ENCODE measurements at regions not wholly inside any gene's neighbourhood (a gene's known extent, or its start where the extent isn't known, plus 50 kb on each side); places are given as distances from the start of the nearest gene placed in this dataset.

- Histone ChIP-seq H3K4me1 (no peaks in the 10 kb centered on the region), H3K27ac (no peak overlapping the region), H3K36me3 (no peaks in the 10 kb centered on the region), H3K9me3 (no peaks in the 10 kb centered on the region), H3K4me3 (no peak overlapping the region), H3K27me3 (no peaks in the 10 kb centered on the region)
- TF ChIP-seq CTCF (IDR thresholded peaks at IDR 0.05) (no peak), POLR2A (IDR thresholded peaks at IDR 0.05) (no peak)
- no peak for DNase-seq
Observed at GRCh38 chr18:39780774-39781173, 2174.3 kb upstream of the PIK3C3 start.

GRCh38 chr18:39779926-39780325 lies 2175.1 kb upstream of the PIK3C3 start:
- H3K9me3 ChIP-seq: no peaks in the 10 kb centered on the region
- H3K4me1 ChIP-seq: no peaks in the 10 kb centered on the region
- no peaks in the 10 kb centered on the region for H3K36me3 ChIP-seq
- TF ChIP-seq POLR2A (IDR thresholded peaks at IDR 0.05) (no peak), CTCF (IDR thresholded peaks at IDR 0.05) (no peak)
- H3K27ac ChIP-seq: no peak overlapping the region
- H3K27me3 ChIP-seq: no peaks in the 10 kb centered on the region
- H3K4me3 ChIP-seq: no peak overlapping the region
- no peak for DNase-seq

- Histone ChIP-seq H3K4me3 (no peak overlapping the region), H3K36me3 (no peaks in the 10 kb centered on the region), H3K27me3 (no peaks in the 10 kb centered on the region), H3K9me3 (no peaks in the 10 kb centered on the region), H3K4me1 (no peaks in the 10 kb centered on the region), H3K27ac (no peak overlapping the region)
- no peak for TF ChIP-seq POLR2A (IDR thresholded peaks at IDR 0.05)
- TF ChIP-seq CTCF (IDR thresholded peaks at IDR 0.05): no peak
- no peak for DNase-seq
Observed at GRCh38 chr18:39776766-39777165, 2178.3 kb upstream of the PIK3C3 start.

- no peaks in the 10 kb centered on the region for H3K9me3 ChIP-seq
- no peaks in the 10 kb centered on the region for H3K27me3 ChIP-seq
- H3K27ac ChIP-seq: no peak overlapping the region
- no peaks in the 10 kb centered on the region for H3K36me3 ChIP-seq
- no peaks in the 10 kb centered on the region for H3K4me1 ChIP-seq
- TF ChIP-seq POLR2A (IDR thresholded peaks at IDR 0.05) (no peak), CTCF (IDR thresholded peaks at IDR 0.05) (no peak)
- H3K4me3 ChIP-seq: no peak overlapping the region
- no peak for DNase-seq
Observed at GRCh38 chr18:39774957-39775598, 2180.0 kb upstream of the PIK3C3 start.

GRCh38 chr18:39773646-39774045 lies 2181.4 kb upstream of the PIK3C3 start:
- Histone ChIP-seq H3K27ac (no peak overlapping the region), H3K4me3 (no peak overlapping the region), H3K4me1 (no peaks in the 10 kb centered on the region), H3K36me3 (no peaks in the 10 kb centered on the region), H3K27me3 (no peaks in the 10 kb centered on the region), H3K9me3 (no peaks in the 10 kb centered on the region)
- DNase-seq: no peak
- TF ChIP-seq CTCF (IDR thresholded peaks at IDR 0.05): no peak
- no peak for TF ChIP-seq POLR2A (IDR thresholded peaks at IDR 0.05)

Measured in Peyer's patch (tissue), 4 donors.